ENCODE measurements at regions not wholly inside any gene's neighbourhood (a gene's known extent, or its start where the extent isn't known, plus 50 kb on each side); places are given as distances from the start of the nearest gene placed in this dataset.

DNA sequence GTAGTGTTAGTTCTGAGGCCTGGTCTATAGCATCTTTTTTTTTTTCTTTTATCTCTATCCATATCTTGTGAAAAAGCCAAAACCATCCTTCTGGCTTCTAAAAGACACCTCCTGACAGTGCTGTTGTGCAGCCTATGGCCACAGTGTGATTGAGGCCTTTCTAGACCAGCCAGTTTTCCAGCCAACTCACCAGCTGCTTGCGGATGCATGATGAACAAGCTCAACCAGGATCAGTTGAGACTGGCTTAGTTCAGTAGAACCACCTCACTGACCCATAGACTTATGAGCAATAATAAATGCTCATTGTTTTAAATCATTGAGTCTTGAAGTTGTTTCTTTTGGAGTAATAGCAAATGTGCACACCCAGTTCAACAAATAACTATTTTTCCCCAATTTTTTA is 296.9 kb downstream of the FAM170A start:
- TF ChIP-seq, protein P1, sequence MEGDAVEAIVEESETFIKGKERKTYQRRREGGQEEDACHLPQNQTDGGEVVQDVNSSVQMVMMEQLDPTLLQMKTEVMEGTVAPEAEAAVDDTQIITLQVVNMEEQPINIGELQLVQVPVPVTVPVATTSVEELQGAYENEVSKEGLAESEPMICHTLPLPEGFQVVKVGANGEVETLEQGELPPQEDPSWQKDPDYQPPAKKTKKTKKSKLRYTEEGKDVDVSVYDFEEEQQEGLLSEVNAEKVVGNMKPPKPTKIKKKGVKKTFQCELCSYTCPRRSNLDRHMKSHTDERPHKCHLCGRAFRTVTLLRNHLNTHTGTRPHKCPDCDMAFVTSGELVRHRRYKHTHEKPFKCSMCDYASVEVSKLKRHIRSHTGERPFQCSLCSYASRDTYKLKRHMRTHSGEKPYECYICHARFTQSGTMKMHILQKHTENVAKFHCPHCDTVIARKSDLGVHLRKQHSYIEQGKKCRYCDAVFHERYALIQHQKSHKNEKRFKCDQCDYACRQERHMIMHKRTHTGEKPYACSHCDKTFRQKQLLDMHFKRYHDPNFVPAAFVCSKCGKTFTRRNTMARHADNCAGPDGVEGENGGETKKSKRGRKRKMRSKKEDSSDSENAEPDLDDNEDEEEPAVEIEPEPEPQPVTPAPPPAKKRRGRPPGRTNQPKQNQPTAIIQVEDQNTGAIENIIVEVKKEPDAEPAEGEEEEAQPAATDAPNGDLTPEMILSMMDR (IDR thresholded peaks at IDR 0.05; ENCODE audit: borderline replicate concordance, extremely low read depth, low read length, poor library complexity, severe bottlenecking): no peak
- no peak for TF ChIP-seq EZH2 (IDR thresholded peaks at IDR 0.05; ENCODE audit: borderline replicate concordance, low read depth, low read length, severe bottlenecking)
